ENCODE measurements at regions not wholly inside any gene's neighbourhood (a gene's known extent, or its start where the extent isn't known, plus 50 kb on each side); places are given as distances from the start of the nearest gene placed in this dataset.
"Not testable (repeated sequence)": the region's sequence is repeated elsewhere in the genome, so short reads cannot be mapped to it uniquely, and the experiment has no call there.

- CTCF ChIA-PET, result no interaction called here
- no peak for DNase-seq (ENCODE audit: extremely low spot score)
- TF ChIP-seq TARDBP (IDR thresholded peaks at IDR 0.05), result no peak
- no peak for TF ChIP-seq SUZ12 (IDR thresholded peaks at IDR 0.05)
- no peak for TF ChIP-seq ELF4 (IDR thresholded peaks at IDR 0.05)
- POLR2A ChIA-PET, result no interaction called here
Observed at GRCh38 chr2:175844169-175844568, 157.9 kb downstream of the LNPK start.

GRCh38 chr2:175843625-175844024 lies 158.4 kb downstream of the LNPK start:
- ChIA-PET POLR2A (no interaction called here), CTCF (no interaction called here)
- DNase-seq (ENCODE audit: extremely low spot score), result no peak
- TF ChIP-seq LEF1 (IDR thresholded peaks at IDR 0.05; ENCODE audit: borderline replicate concordance) (no peak), TARDBP (IDR thresholded peaks at IDR 0.05) (no peak), PKNOX1 (IDR thresholded peaks at IDR 0.05) (no peak), CTBP1 (IDR thresholded peaks at IDR 0.05; ENCODE audit: borderline replicate concordance) (no peak), HDGF (IDR thresholded peaks at IDR 0.05; ENCODE audit: borderline replicate concordance) (no peak), ELF4 (IDR thresholded peaks at IDR 0.05) (no peak), L3MBTL2 (conservative IDR thresholded peaks at IDR 0.05) (no peak), SUZ12 (IDR thresholded peaks at IDR 0.05) (no peak), ZNF384 (IDR thresholded peaks at IDR 0.05) (no peak), FOXA1 (IDR thresholded peaks at IDR 0.05) (no peak), SP1 (IDR thresholded peaks at IDR 0.05) (no peak), FOXK2 (IDR thresholded peaks at IDR 0.05) (no peak), ARNT (IDR thresholded peaks at IDR 0.05) (no peak), BHLHE40 (IDR thresholded peaks at IDR 0.05; ENCODE audit: borderline replicate concordance) (no peak), NFRKB (IDR thresholded peaks at IDR 0.05) (no peak), FOXM1 (IDR thresholded peaks at IDR 0.05; ENCODE audit: borderline replicate concordance) (no peak)

- no peak for DNase-seq (ENCODE audit: extremely low spot score)
- POLR2A ChIA-PET, result no interaction called here
- CTCF ChIA-PET, result no interaction called here
- TF ChIP-seq FOXK2 (IDR thresholded peaks at IDR 0.05) (no peak), TARDBP (IDR thresholded peaks at IDR 0.05) (no peak), SUZ12 (IDR thresholded peaks at IDR 0.05) (no peak), FOXM1 (IDR thresholded peaks at IDR 0.05; ENCODE audit: borderline replicate concordance) (no peak), CTBP1 (IDR thresholded peaks at IDR 0.05; ENCODE audit: borderline replicate concordance) (no peak), SP1 (IDR thresholded peaks at IDR 0.05) (no peak), PKNOX1 (IDR thresholded peaks at IDR 0.05) (no peak)
Observed at GRCh38 chr2:175842996-175843395, 159.1 kb downstream of the LNPK start.

GRCh38 chr2:175840765-175841164 lies 161.3 kb downstream of the LNPK start:
- DNase-seq (ENCODE audit: extremely low spot score); POLR2A ChIA-PET; CTCF ChIA-PET: not testable (repeated sequence)

- CTCF ChIA-PET, result no interaction called here
- POLR2A ChIA-PET, result no interaction called here
- TF ChIP-seq BHLHE40 (IDR thresholded peaks at IDR 0.05; ENCODE audit: borderline replicate concordance) (no peak), FOXA1 (IDR thresholded peaks at IDR 0.05) (no peak)
- DNase-seq (ENCODE audit: extremely low spot score), result no peak
Observed at GRCh38 chr2:175840256-175840655, 161.8 kb downstream of the LNPK start.

GRCh38 chr2:175838979-175839378 lies 163.1 kb downstream of the LNPK start:
- ChIA-PET CTCF (no interaction called here), POLR2A (no interaction called here)
- TF ChIP-seq PKNOX1 (IDR thresholded peaks at IDR 0.05) (no peak), FOXA1 (IDR thresholded peaks at IDR 0.05) (no peak), SUZ12 (IDR thresholded peaks at IDR 0.05) (no peak), FOXM1 (IDR thresholded peaks at IDR 0.05; ENCODE audit: borderline replicate concordance) (no peak), ZNF384 (IDR thresholded peaks at IDR 0.05) (no peak), BHLHE40 (IDR thresholded peaks at IDR 0.05; ENCODE audit: borderline replicate concordance) (no peak), FOXK2 (IDR thresholded peaks at IDR 0.05) (no peak), ARNT (IDR thresholded peaks at IDR 0.05) (no peak), L3MBTL2 (conservative IDR thresholded peaks at IDR 0.05) (no peak), NFRKB (IDR thresholded peaks at IDR 0.05) (no peak), CTBP1 (IDR thresholded peaks at IDR 0.05; ENCODE audit: borderline replicate concordance) (no peak), TARDBP (IDR thresholded peaks at IDR 0.05) (no peak), HDGF (IDR thresholded peaks at IDR 0.05; ENCODE audit: borderline replicate concordance) (no peak)
- no peak for DNase-seq (ENCODE audit: extremely low spot score)

- DNase-seq (ENCODE audit: extremely low spot score), result no peak
- ChIA-PET CTCF (no interaction called here), POLR2A (no interaction called here)
- TF ChIP-seq SP1 (IDR thresholded peaks at IDR 0.05) (no peak), FOXA1 (IDR thresholded peaks at IDR 0.05) (no peak), CTBP1 (IDR thresholded peaks at IDR 0.05; ENCODE audit: borderline replicate concordance) (no peak), FOXK2 (IDR thresholded peaks at IDR 0.05) (no peak)
Observed at GRCh38 chr2:175837046-175837445, 165.0 kb downstream of the LNPK start.

- ChIA-PET CTCF (no interaction called here), POLR2A (no interaction called here)
- DNase-seq (ENCODE audit: extremely low spot score), result no peak
- TF ChIP-seq FOXA1 (IDR thresholded peaks at IDR 0.05), result no peak
- no peak for TF ChIP-seq ZNF384 (IDR thresholded peaks at IDR 0.05)
- no peak for TF ChIP-seq ARNT (IDR thresholded peaks at IDR 0.05)
- no peak for TF ChIP-seq ELF4 (IDR thresholded peaks at IDR 0.05)
- TF ChIP-seq FOXK2 (IDR thresholded peaks at IDR 0.05), result no peak
- TF ChIP-seq TARDBP (IDR thresholded peaks at IDR 0.05), result no peak
- no peak for TF ChIP-seq HDGF (IDR thresholded peaks at IDR 0.05; ENCODE audit: borderline replicate concordance)
Observed at GRCh38 chr2:175836361-175836760, 165.7 kb downstream of the LNPK start.
